ENCODE measurements at regions not wholly inside any gene's neighbourhood (a gene's known extent, or its start where the extent isn't known, plus 50 kb on each side); places are given as distances from the start of the nearest gene placed in this dataset.
"Not testable (repeated sequence)": the region's sequence is repeated elsewhere in the genome, so short reads cannot be mapped to it uniquely, and the experiment has no call there.

- no peak for DNase-seq
Observed at GRCh38 chr1:222865718-222866117, 50.9 kb downstream of the DISP1 start.

DNA sequence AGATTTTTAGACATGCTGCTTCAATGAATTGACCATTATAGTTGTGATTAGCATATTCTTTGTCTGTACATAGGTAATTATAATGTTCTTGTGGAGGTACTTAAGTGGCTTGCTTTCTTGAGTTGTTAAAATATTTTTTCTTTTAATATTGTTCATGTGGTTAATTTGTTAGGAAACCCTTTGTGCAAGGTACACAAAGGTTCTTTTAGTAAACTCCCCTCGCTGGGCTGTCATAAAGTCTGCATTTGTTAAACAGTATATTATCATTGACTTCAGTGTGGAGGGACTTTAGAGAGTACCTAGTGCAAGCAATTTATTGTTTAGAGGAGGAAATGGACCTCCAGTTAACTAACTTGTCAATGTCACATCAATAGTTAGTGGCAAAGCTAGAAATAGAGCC lies 52.5 kb downstream of the DISP1 start:
- DNase-seq: no peak

DNA sequence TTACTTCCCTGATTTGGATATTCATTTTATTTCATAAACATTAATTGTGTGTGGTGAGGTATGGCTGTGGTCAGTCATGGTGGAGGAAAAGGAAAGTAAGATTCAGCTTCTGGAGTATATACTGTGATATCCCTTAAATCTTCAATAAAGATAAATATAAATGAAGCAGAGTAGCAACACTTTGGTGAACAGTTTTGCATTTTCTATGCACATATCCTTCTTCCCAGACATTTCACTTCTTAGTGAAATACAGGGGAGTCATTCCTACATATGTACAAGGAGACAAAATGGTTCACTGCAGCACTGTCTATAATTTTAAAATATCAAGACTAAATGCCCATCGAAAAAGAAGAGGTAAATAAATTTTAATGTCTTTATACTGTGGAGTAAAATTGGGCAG lies 61.3 kb downstream of the DISP1 start:
- DNase-seq: no peak

GRCh38 chr1:222877854-222878253 lies 63.0 kb downstream of the DISP1 start:
- DNase-seq: no peak

DNA sequence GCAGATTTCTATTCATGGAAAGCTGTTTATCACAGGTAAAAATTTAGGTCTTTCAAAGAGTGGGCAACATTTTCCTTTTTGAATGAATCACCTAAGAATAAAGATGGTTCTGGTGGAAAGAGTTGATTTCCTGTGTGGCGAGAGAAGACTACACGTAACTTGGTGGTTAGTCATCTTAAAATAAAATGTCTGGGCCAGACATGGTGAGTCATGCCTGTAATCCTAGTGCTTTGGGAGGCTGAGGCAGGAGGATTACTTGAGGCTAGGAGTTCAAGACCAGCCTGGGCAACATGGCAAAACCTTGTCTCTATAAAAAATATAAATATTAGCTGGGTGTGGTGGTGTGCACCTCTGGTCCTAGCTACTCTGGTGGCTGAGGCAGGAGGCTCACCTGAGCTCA lies 65.7 kb downstream of the DISP1 start:
- DNase-seq: no peak

DNA sequence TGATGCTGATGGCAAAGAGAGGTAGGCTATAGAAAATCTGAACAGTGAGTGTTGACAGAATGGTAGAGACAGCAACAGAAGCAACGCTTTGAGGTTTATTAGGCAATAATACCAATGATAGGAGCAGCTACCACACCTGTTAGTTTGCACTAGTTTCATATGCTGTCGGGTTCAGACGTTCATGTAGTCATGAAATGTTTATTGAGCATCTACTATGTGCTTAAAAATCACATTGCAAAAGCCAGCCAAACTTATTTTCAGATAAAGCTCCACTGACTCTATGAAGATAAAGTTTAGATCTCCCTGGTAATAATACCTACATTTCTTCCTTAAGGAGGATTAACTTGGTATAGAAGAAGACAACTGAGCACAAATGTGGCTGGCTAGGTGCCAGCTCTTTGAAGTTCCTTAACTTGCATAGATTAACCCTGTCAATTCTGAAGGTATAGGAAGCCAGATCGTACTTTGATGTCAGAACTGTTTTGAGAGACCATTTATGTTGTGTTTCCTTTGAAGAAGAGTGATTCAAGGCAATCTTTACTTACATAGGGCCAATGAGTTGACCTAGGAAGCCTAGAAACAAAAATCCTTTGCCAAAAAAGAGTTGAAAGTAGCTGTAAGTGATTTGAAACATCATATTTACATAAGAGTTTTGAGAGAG lies 71.5 kb downstream of the DISP1 start:
- DNase-seq: no peak

DNA sequence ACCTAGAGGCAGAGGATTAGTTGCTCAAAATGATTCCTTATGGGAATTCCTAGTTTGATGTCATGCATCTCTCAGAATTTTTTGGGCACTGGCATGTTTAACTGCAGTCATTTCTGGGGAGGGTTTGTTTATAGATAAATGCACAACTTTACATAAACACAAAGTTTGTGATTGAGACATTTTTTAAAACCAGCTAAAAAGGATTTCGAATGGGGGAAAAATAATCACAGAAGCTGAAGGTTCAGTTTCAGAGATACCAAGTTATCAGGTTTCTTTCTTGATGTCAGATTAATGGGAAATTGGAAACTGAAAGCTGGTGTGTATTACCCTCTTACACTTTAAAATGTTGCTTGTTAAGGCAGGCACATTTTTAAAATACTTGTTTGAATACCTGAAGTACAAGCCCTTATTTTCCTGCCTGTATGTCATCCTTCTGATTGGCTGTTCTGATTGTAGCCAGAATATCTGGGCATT lies 72.1 kb downstream of the DISP1 start:
- no peak for DNase-seq

- no peak for DNase-seq
Observed at GRCh38 chr1:222889440-222889839, 74.6 kb downstream of the DISP1 start.

DNA sequence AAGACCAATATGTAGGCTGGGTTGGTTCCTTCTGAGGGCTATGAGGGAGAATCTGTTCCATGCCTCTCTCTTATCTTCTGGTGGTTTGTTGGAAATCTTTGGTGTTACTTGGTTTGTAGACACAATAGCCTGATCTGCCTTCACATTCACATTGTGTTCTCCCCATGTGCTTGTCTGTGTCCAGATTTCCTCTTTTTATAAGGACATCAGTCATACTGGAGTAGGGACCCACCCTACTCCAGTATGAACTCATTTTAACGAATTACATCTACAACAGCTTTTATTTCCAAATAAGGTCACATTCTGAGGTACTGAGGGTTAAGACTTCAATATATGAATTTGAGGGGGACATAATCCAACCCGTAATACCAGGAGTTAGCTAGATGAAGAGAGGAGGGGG lies 75.9 kb downstream of the DISP1 start:
- no peak for DNase-seq

- no peak for DNase-seq
Observed at GRCh38 chr1:222891578-222891977, 76.7 kb downstream of the DISP1 start.

- no peak for DNase-seq
Observed at GRCh38 chr1:222892137-222892769, 77.4 kb downstream of the DISP1 start.

- DNase-seq: peak; percentile 68
Observed at GRCh38 chr1:222893255-222893654, 78.4 kb downstream of the DISP1 start.

DNA sequence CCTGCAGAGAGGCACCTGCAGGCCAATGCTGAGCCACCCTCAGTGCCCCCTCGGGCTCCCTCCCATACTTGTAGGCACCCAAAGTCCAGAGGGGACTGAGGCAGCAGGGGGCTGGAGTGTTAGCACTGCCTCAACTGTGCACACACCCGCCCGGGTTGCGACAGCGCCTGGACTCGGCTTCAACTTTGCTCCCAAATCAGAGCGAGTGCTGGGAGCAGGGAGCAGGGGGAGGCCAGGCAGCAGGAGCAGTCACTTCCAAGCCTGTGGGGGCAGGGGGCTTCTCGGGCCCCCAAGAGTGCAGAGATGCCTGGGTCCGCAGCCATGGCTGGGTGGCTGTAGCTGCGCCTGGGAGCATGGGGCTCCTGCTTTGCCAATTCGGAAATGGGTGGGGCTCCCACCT lies 79.5 kb downstream of the DISP1 start:
- DNase-seq: no peak

- no peak for DNase-seq
Observed at GRCh38 chr1:222896630-222897526, 82.0 kb downstream of the DISP1 start.

DNA sequence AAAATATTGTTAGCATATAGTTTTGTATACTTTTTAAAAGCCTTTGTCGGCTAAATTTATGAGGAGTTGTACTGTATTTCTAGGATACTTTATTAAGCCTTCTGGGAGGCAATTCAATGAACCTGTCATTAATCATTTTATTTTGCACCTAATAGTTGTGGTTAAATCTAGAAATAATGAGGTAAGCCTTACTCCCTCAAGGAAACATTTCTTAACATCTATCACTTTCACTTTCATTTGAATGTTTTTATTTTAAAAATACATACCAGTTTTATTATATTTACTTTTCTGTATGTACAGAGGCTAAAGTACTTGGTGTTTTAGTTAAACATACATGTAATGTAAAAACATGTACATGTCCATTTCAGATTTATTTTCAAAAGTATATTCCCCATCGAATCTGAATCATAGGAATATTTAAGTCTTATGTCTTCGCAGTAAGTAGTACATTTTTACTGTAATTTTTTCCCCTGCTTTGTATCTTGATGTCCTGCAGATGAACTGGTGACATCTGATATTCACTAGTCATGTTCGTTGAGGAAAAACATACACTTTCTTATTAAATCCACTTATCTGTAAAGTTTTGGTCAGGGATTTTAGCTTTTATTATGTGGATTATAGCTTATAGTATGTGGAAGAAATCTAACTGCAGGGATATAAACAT lies 82.8 kb downstream of the DISP1 start:
- no peak for DNase-seq

GRCh38 chr1:222898191-222898527 lies 83.3 kb downstream of the DISP1 start:
- DNase-seq: no peak

DNA sequence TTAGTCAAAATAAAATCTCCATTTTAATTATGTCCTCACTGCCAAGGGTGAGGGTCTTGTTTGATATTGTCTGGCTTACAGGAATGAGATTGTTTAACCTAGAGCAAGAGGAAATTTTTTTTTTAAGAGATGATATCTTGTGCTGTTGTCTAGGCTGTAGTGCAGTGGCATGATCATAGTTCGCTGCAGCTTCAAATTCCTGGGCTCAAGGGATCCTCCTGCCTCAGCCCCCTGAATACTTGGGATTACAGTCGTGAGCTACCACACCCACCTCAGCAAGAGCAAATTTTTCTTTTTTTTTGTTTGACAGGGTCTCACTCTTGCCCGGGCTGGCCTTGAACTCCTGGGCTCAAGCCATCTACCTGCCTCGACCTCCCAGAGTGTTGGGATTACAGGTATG lies 84.6 kb downstream of the DISP1 start:
- no peak for DNase-seq

- DNase-seq: no peak
Observed at GRCh38 chr1:222904451-222904850, 89.6 kb downstream of the DISP1 start.

DNA sequence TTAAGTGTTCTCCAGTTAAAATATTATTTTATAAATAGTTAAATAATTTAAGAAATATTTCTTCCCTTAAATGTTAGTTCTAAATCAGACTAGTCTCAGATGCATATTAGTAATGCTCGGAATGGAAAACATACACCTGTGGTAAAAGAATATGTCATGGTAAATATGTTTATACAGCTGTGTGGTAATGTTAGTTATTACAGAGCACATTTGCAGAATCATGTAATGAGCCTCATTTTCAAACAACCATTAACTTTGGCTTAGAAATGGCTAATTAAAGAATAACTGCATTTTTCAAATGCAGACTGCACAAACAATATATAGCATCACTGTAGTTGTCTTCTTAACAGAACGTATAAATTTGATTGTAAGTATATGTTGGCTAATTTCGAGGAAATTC lies 90.3 kb downstream of the DISP1 start:
- DNase-seq: no peak

- DNase-seq: not testable (repeated sequence)
Observed at GRCh38 chr1:222906271-222906739, 91.5 kb downstream of the DISP1 start.

- no peak for DNase-seq
Observed at GRCh38 chr1:222909586-222909985, 94.7 kb downstream of the DISP1 start.

- no peak for DNase-seq
Observed at GRCh38 chr1:222910699-222911098, 95.9 kb downstream of the DISP1 start.

DNA sequence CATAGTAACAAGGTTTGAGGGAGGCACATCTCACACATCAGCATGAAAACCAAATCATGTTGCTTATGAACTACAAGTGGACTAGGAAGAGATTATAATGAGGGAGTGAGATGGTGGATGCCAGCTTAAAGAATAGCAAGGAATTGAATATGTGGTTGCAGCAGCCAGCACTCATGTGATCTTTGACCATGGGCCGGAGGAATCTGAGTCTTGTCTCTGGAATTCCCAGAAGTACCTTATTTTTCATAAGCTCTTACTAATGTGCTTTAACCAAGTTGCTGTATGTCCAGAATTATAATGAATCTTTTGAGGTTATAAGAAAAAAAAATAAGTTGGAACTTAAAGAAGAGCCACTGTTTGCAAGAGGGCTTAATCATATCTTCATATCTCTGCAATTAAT lies 97.0 kb downstream of the DISP1 start:
- DNase-seq: no peak
